ENCODE measurements at regions not wholly inside any gene's neighbourhood (a gene's known extent, or its start where the extent isn't known, plus 50 kb on each side); places are given as distances from the start of the nearest gene placed in this dataset.

DNA sequence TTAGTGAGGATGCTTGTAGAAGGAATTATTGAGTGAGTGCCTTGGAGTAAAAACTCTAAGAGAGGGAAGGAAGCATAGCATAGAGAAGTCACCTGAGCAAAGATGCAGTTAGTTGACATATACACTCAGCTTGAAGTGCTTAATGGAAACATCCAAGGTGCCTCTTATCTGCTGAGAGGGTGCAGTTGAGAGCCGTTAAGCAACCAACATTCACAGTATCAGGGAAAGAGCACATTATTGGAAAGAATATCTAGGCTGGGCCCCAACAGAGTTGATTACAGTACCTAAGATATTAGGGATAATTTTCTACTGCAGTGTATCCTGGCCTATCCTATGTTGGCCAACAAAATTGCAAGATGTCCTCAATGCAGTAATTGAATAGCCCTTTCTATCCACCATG lies 302.0 kb downstream of the ETV1 start:
- TF ChIP-seq RAD21 (IDR thresholded peaks at IDR 0.05) (no peak), TAF1 (conservative IDR thresholded peaks at IDR 0.05) (no peak), SP1 (IDR thresholded peaks at IDR 0.05) (no peak)
- TF ChIP-seq, protein P1, sequence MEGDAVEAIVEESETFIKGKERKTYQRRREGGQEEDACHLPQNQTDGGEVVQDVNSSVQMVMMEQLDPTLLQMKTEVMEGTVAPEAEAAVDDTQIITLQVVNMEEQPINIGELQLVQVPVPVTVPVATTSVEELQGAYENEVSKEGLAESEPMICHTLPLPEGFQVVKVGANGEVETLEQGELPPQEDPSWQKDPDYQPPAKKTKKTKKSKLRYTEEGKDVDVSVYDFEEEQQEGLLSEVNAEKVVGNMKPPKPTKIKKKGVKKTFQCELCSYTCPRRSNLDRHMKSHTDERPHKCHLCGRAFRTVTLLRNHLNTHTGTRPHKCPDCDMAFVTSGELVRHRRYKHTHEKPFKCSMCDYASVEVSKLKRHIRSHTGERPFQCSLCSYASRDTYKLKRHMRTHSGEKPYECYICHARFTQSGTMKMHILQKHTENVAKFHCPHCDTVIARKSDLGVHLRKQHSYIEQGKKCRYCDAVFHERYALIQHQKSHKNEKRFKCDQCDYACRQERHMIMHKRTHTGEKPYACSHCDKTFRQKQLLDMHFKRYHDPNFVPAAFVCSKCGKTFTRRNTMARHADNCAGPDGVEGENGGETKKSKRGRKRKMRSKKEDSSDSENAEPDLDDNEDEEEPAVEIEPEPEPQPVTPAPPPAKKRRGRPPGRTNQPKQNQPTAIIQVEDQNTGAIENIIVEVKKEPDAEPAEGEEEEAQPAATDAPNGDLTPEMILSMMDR (IDR thresholded peaks at IDR 0.05; ENCODE audit: low read depth, low read length, missing input control) = no peak
- TF ChIP-seq, protein P2, sequence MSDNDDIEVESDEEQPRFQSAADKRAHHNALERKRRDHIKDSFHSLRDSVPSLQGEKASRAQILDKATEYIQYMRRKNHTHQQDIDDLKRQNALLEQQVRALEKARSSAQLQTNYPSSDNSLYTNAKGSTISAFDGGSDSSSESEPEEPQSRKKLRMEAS (IDR thresholded peaks at IDR 0.05) = no peak

All from liver (tissue), 3 donors.